ENCODE measurements at regions not wholly inside any gene's neighbourhood (a gene's known extent, or its start where the extent isn't known, plus 50 kb on each side); places are given as distances from the start of the nearest gene placed in this dataset.

DNA sequence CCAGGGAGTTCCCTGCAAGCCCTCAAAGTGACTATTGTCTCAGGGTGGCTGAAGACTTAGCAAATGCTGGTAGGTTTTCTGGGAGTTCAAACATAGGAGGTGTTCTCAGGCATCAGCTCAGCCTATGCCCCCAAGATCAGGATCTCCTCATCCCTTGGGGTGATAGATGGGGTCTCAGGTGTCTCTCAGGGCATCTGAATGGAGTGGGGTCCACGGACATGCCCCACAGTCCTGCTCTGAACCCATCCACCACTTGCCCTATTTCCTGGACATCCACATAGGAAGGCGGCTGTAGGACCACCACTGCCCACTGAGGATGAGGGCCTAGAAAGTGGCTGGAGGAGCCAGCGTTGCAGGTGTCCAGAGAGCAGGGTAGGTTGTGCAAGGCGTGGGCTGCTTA lies 287.0 kb upstream of the CXCR4 start:
- Histone ChIP-seq H3K23ac (ENCODE audit: insufficient read length, low read depth, low read length) (no peak overlapping the region), H3K4ac (ENCODE audit: low read depth, low read length) (no peak overlapping the region), H3K9me3 (ENCODE audit: control insufficient read depth, low read depth, low read length) (no peaks in the 10 kb centered on the region), H3K79me2 (ENCODE audit: insufficient read depth, low read length) (no peaks in the 10 kb centered on the region), H2BK15ac (ENCODE audit: low read depth, low read length) (no peak overlapping the region), H4K91ac (ENCODE audit: insufficient read length, low read depth, low read length) (no peak overlapping the region), H3T11ph (ENCODE audit: low read length) (no peak overlapping the region), H2BK5ac (ENCODE audit: insufficient read length, low read length) (no peak overlapping the region), H3K9ac (ENCODE audit: extremely low read depth, insufficient read length, low read length) (no peak overlapping the region), H4K5ac (ENCODE audit: insufficient read length, low read depth, low read length) (no peak overlapping the region), H3K27me3 (ENCODE audit: insufficient read depth, low read length) (no peaks in the 10 kb centered on the region), H3K56ac (ENCODE audit: insufficient read length, low read depth, low read length) (no peak overlapping the region), H3K4me2 (ENCODE audit: insufficient read depth, insufficient read length, low read length) (no peak overlapping the region), H3K18ac (ENCODE audit: insufficient read length, low read depth, low read length) (no peak overlapping the region), H4K20me1 (ENCODE audit: control insufficient read depth, insufficient read depth, insufficient read length) (no peaks in the 10 kb centered on the region), H2BK120ac (ENCODE audit: low read depth, low read length, poor library complexity, severe bottlenecking) (no peak overlapping the region), H2AFZ (ENCODE audit: low read length) (no peak overlapping the region), H4K8ac (replicated peaks; ENCODE audit: insufficient read length, low read depth, low read length) (no peak overlapping the region), H3K79me1 (ENCODE audit: insufficient read depth, low read depth, low read length, poor library complexity, severe bottlenecking) (no peaks in the 10 kb centered on the region), H3K27ac (ENCODE audit: insufficient read length, low read depth, low read length) (no peak overlapping the region), H3K4me1 (ENCODE audit: insufficient read depth, low read length) (no peaks in the 10 kb centered on the region; the same call in 1 of the 2 replicates), H2AK5ac (ENCODE audit: insufficient read length, low read length) (no peak overlapping the region), H3K14ac (ENCODE audit: insufficient read depth, low read length) (no peak overlapping the region), H2BK20ac (ENCODE audit: low read depth, low read length, poor library complexity, severe bottlenecking) (no peak overlapping the region), H3K23me2 (ENCODE audit: insufficient read length, low read depth, low read length, poor library complexity, severe bottlenecking) (no peaks in the 10 kb centered on the region), H2BK12ac (ENCODE audit: insufficient read length, low read depth, low read length) (no peak overlapping the region)
- H3K27ac Mint-ChIP-seq = peak overlapping the region in 1 of 3 experiments; percentile 88; a peak in 2 of 7 replicates
- H3K4me1 Mint-ChIP-seq = peaks cover 18 to 19% of the 10 kb centered on the region in 2 experiments
- H3K4me3 Mint-ChIP-seq = no peak overlapping the region
- H3K27me3 Mint-ChIP-seq (ENCODE audit: low read depth) = peaks cover 17% of the 10 kb centered on the region
- WGBS (ENCODE audit: extremely low coverage, insufficient read length, low lambda C conversion rate) = no CpG with 5 or more reads among the region's 4 CpGs
- no peaks in the 10 kb centered on the region for H3K36me3 Mint-ChIP-seq (ENCODE audit: insufficient read depth in 1 of 3, low read depth in 3 of 3)
- H3K9me3 Mint-ChIP-seq = no peaks in the 10 kb centered on the region
- no peak for DNase-seq
- TF ChIP-seq, protein P1, sequence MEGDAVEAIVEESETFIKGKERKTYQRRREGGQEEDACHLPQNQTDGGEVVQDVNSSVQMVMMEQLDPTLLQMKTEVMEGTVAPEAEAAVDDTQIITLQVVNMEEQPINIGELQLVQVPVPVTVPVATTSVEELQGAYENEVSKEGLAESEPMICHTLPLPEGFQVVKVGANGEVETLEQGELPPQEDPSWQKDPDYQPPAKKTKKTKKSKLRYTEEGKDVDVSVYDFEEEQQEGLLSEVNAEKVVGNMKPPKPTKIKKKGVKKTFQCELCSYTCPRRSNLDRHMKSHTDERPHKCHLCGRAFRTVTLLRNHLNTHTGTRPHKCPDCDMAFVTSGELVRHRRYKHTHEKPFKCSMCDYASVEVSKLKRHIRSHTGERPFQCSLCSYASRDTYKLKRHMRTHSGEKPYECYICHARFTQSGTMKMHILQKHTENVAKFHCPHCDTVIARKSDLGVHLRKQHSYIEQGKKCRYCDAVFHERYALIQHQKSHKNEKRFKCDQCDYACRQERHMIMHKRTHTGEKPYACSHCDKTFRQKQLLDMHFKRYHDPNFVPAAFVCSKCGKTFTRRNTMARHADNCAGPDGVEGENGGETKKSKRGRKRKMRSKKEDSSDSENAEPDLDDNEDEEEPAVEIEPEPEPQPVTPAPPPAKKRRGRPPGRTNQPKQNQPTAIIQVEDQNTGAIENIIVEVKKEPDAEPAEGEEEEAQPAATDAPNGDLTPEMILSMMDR (conservative IDR thresholded peaks at IDR 0.05) = no peak
